SK-N-SH (cell line): ENCODE measurements at regions not wholly inside any gene's neighbourhood (a gene's known extent, or its start where the extent isn't known, plus 50 kb on each side); places are given as distances from the start of the nearest gene placed in this dataset.

Experiments used
- CTCF ChIA-PET: fragments of 300-600, 350-600 bp; formaldehyde crosslinking; extraction: SDS; loops from one replicate; lab custom pipeline; 2021; lab: Yijun Ruan, JAX
- POLR2A ChIA-PET: fragments of 350-600 bp; sonication (Branson Sonifier 250); formaldehyde crosslinking; extraction: SDS; loops from one replicate; lab custom pipeline; 2020; ENCODE audit warnings: antibody characterized with exemption, inconsistent platforms; lab: Yijun Ruan, JAX
- DNase-seq: peaks from one replicate; pipeline ENCODE4 v3.0.0; 2012
- H2AFZ ChIP-seq: fragments of 200-600 bp; sonication (generic); 2 replicates; pipeline ENCODE4 v1.8.1; 2016; ENCODE audit warnings: antibody characterized with exemption, mild to moderate bottlenecking, low read depth
- H3F3A ChIP-seq: fragments of 200-600 bp; sonication (generic); replicated peaks from 2 replicates; pipeline ENCODE3; 2016; ENCODE audit warnings: antibody characterized with exemption, mild to moderate bottlenecking; ENCODE audit not compliant: insufficient read depth
- H3K27ac ChIP-seq, 2 experiments: fragments of 200-500 bp in 1 of 2; fragments of 200-600 bp in 1 of 2; sonication (Bioruptor generic) in 1 of 2; sonication (generic), shearing (Covaris generic) in 1 of 2; 2 replicates each; pipeline versions ENCODE4 v1.5.1 to v1.6.1; 2014 to 2016; ENCODE audit warnings: low read depth in 2 of 2, inconsistent platforms in 1 of 2, low read length in 1 of 2, mild to moderate bottlenecking in 1 of 2, mixed read lengths in 1 of 2
- H3K27me3 ChIP-seq: fragments of 200-600 bp; sonication (generic), shearing (Covaris generic); 2 replicates; pipeline ENCODE4 v1.6.1; 2016; ENCODE audit warnings: mixed run types; ENCODE audit not compliant: insufficient read depth
- H3K36me3 ChIP-seq, 2 experiments: fragments of 200-500 bp in 1 of 2; fragments of 200-600 bp in 1 of 2; sonication (Bioruptor generic) in 1 of 2; sonication (generic) in 1 of 2; replicated peaks in 1 of 2; 2 replicates each; pipeline versions ENCODE3 to v1.5.1; 2014 to 2016; ENCODE audit warnings: low read length in 1 of 2, mild to moderate bottlenecking in 1 of 2; ENCODE audit not compliant: insufficient read depth in 2 of 2, control insufficient read depth in 1 of 2
- H3K4me1 ChIP-seq, 2 experiments: fragments of 200-500 bp in 1 of 2; fragments of 200-600 bp in 1 of 2; sonication (Bioruptor generic) in 1 of 2; sonication (generic), shearing (Covaris generic) in 1 of 2; 2 replicates each; pipeline versions ENCODE4 v1.5.1 to v1.6.1; 2014 to 2016; ENCODE audit warnings: low read depth in 1 of 2, low read length in 1 of 2, mixed run types in 1 of 2; ENCODE audit not compliant: insufficient read depth in 2 of 2, control insufficient read depth in 1 of 2
- H3K4me2 ChIP-seq: fragments of 200-600 bp; sonication (generic), shearing (Covaris generic); 2 replicates; pipeline ENCODE4 v1.6.1; 2017; ENCODE audit warnings: mixed run types
- H3K4me3 ChIP-seq, 2 experiments: fragments of 200-500 bp in 1 of 2; fragments of 200-600 bp in 1 of 2; sonication (Bioruptor generic) in 1 of 2; sonication (generic), shearing (Covaris generic) in 1 of 2; 2 replicates each; pipeline versions ENCODE4 v1.5.1 to v1.8.1; 2014 to 2016; ENCODE audit warnings: low read depth in 2 of 2, inconsistent platforms in 1 of 2, low read length in 1 of 2, mild to moderate bottlenecking in 1 of 2, mixed read lengths in 1 of 2, moderate library complexity in 1 of 2
- H3K79me2 ChIP-seq: fragments of 200-600 bp; sonication (generic); 2 replicates; pipeline ENCODE4 v1.8.1; 2017; ENCODE audit warnings: mild to moderate bottlenecking; ENCODE audit not compliant: insufficient read depth
- H3K9ac ChIP-seq: fragments of 200-600 bp; sonication (generic); 2 replicates; pipeline ENCODE4 v1.6.1; 2017; ENCODE audit warnings: mixed run types
- H3K9me2 ChIP-seq: fragments of 200-600 bp; sonication (generic); 2 replicates; pipeline ENCODE4 v1.6.1; 2017; ENCODE audit warnings: mixed run types
- H3K9me3 ChIP-seq: fragments of 200-600 bp; sonication (generic); 2 replicates; pipeline ENCODE4 v1.6.1; 2017; ENCODE audit warnings: mixed run types, mild to moderate bottlenecking, moderate library complexity
- H4K20me1 ChIP-seq: fragments of 200-600 bp; sonication (generic); 2 replicates; pipeline ENCODE4 v1.6.1; 2017; ENCODE audit warnings: mild to moderate bottlenecking, mixed run types; ENCODE audit not compliant: insufficient read depth
- ELF1 ChIP-seq: IDR thresholded peaks from 2 replicates; pipeline ENCODE4 v1.4.0; 2012
- EP300 ChIP-seq, 2 experiments: IDR thresholded peaks; 2 replicates each; pipeline versions ENCODE4 v1.4.0 to v1.6.1; 2012; ENCODE audit warnings: borderline replicate concordance in 1 of 2, low read depth in 1 of 2, low read length in 1 of 2
- EZH2phosphoT487 ChIP-seq: fragments of 200-600 bp; sonication (generic); IDR thresholded peaks from 2 replicates; pipeline ENCODE4 v1.6.1; 2017; ENCODE audit warnings: low read depth, mixed run types, mild to moderate bottlenecking, antibody characterized with exemption, moderate library complexity, borderline replicate concordance
- FOXM1 ChIP-seq: IDR thresholded peaks from 2 replicates; pipeline ENCODE4 v1.4.0; 2012; ENCODE audit warnings: low read depth, mild to moderate bottlenecking
- JUND ChIP-seq: IDR thresholded peaks from 2 replicates; pipeline ENCODE4 v1.4.0; 2012
- MEF2A ChIP-seq: IDR thresholded peaks from 2 replicates; pipeline ENCODE4 v1.4.0; 2012; ENCODE audit warnings: low read depth, borderline replicate concordance
- MXI1 ChIP-seq: IDR thresholded peaks from 2 replicates; pipeline ENCODE4 v1.6.1; 2012; ENCODE audit warnings: mild to moderate bottlenecking, low read depth, low read length, improper control_type of control experiment
- NFIC ChIP-seq: IDR thresholded peaks from 2 replicates; pipeline ENCODE4 v1.4.0; 2012; ENCODE audit warnings: borderline replicate concordance
- NRF1 ChIP-seq: IDR thresholded peaks from 2 replicates; pipeline ENCODE4 v1.6.1; 2012; ENCODE audit warnings: low read depth, mild to moderate bottlenecking, low read length
- POLR2AphosphoS5 ChIP-seq: IDR thresholded peaks from 2 replicates; pipeline ENCODE4 v1.6.1; 2012; ENCODE audit warnings: low read depth, low read length
- RCOR1 ChIP-seq: fragments of 150-350 bp; IDR thresholded peaks from 2 replicates; pipeline ENCODE4 v1.6.1; 2017; ENCODE audit warnings: antibody characterized with exemption, low read length
- RFX5 ChIP-seq: IDR thresholded peaks from 2 replicates; pipeline ENCODE4 v1.6.1; 2012; ENCODE audit warnings: mild to moderate bottlenecking, improper control_type of control experiment, low read length
- RXRA ChIP-seq: IDR thresholded peaks from 2 replicates; pipeline ENCODE4 v1.4.0; 2012; ENCODE audit warnings: low read depth, mild to moderate bottlenecking, borderline replicate concordance
- SIN3A ChIP-seq: IDR thresholded peaks from 2 replicates; pipeline ENCODE4 v1.6.1; 2012; ENCODE audit warnings: low read depth, mild to moderate bottlenecking, low read length, moderate library complexity, borderline replicate concordance
- SMC3 ChIP-seq: IDR thresholded peaks from 2 replicates; pipeline ENCODE4 v1.6.1; 2012; ENCODE audit warnings: low read depth, low read length, improper control_type of control experiment
- TCF12 ChIP-seq: IDR thresholded peaks from 2 replicates; pipeline ENCODE4 v1.4.0; 2012
- TEAD4 ChIP-seq: IDR thresholded peaks from 2 replicates; pipeline ENCODE4 v1.4.0; 2012; ENCODE audit warnings: mild to moderate bottlenecking, borderline replicate concordance; ENCODE audit not compliant: insufficient read depth
- USF1 ChIP-seq: IDR thresholded peaks from 2 replicates; pipeline ENCODE4 v1.4.0; 2012; ENCODE audit warnings: low read depth, borderline replicate concordance
- ZBTB33 ChIP-seq: IDR thresholded peaks from 2 replicates; pipeline ENCODE4 v1.4.0; 2012; ENCODE audit warnings: low read depth, borderline replicate concordance
- WGBS: methylation state at CpG from one replicate; pipeline ENCODE4 v1.1.6; 2017; ENCODE audit warnings: low lambda C conversion rate; 5-methylcytosine and 5-hydroxymethylcytosine counted together

DNA sequence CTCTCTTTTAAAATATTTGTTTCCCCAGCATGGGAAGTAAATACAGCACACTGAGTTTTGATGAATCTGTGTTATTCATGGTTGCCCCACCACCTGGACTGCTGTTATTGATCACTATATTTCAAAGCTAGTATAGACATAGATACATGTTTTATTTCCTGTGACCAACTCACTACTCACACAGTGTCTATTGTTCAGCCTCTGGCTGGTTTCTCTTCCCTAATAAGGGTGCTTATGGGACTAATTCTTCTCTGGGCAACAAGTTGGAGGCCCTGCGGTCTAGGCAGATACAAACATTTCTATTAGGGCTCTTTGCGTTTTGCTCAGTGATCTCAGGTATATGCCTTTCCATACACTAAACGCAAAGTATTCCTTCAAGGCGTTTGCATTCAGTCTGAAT, 1191.0 kb upstream of the TMEM132C start:
- H3K9me3 ChIP-seq = no peaks in the 10 kb centered on the region
- H3K4me2 ChIP-seq = no peak overlapping the region
- TF ChIP-seq ELF1 (no peak), TCF12 (no peak), JUND (no peak), EZH2phosphoT487 (no peak), TEAD4 (no peak), POLR2AphosphoS5 (no peak), RFX5 (no peak), RXRA (no peak), NFIC (no peak), RCOR1 (no peak), SIN3A (no peak), EP300 (IDR thresholded peaks at IDR 0.05; ENCODE audit: borderline replicate concordance in 1 of 2, low read depth in 1 of 2, low read length in 1 of 2) (no peak), MEF2A (no peak), USF1 (no peak), SMC3 (no peak), NRF1 (no peak), FOXM1 (no peak), MXI1 (no peak), ZBTB33 (no peak)
- WGBS = 63% methylated on average over 4 of the region's 4 CpGs
- ChIA-PET CTCF (interaction anchor here (1.9 kb wide), 1 partner anchor 32 kb away, joined by 6 read pairs; no protein-coding TSS in a partner anchor), POLR2A (no interaction called here)
- no peaks in the 10 kb centered on the region for H3K9me2 ChIP-seq
- H4K20me1 ChIP-seq = no peaks in the 10 kb centered on the region
- H3K79me2 ChIP-seq = no peaks in the 10 kb centered on the region
- H3K27me3 ChIP-seq = no peaks in the 10 kb centered on the region
- H3K4me1 ChIP-seq = no peaks in the 10 kb centered on the region; a peak in 1 of 4 replicates
- H3K4me3 ChIP-seq = no peak overlapping the region
- H3K36me3 ChIP-seq = no peaks in the 10 kb centered on the region
- H3F3A ChIP-seq = no peaks in the 10 kb centered on the region
- no peak overlapping the region for H3K9ac ChIP-seq
- DNase-seq = no peak
- H2AFZ ChIP-seq = no peak overlapping the region
- H3K27ac ChIP-seq = no peak overlapping the region
